Brain microvascular endothelial cell (primary cell): ENCODE measurements at regions not wholly inside any gene's neighbourhood (a gene's known extent, or its start where the extent isn't known, plus 50 kb on each side); places are given as distances from the start of the nearest gene placed in this dataset.
"Not testable (repeated sequence)": the region's sequence is repeated elsewhere in the genome, so short reads cannot be mapped to it uniquely, and the experiment has no call there.

Source experiments
- DNase-seq: peaks from one replicate; pipeline ENCODE4 v3.0.0-alpha.2; 2020
- H3K27ac ChIP-seq: fragments of 250-450 bp; sonication (Bioruptor Pico); 2 replicates; pipeline ENCODE4 v1.5.1; 2020; ENCODE audit warnings: mild to moderate bottlenecking, moderate library complexity
- H3K27me3 ChIP-seq: fragments of 250-450 bp; sonication (Bioruptor Pico); replicated peaks from 2 replicates; pipeline ENCODE4 v1.5.1; 2020; ENCODE audit warnings: mild to moderate bottlenecking
- H3K36me3 ChIP-seq: fragments of 250-450 bp; sonication (Bioruptor Pico); replicated peaks from 2 replicates; pipeline ENCODE4 v1.5.1; 2020; ENCODE audit warnings: mild to moderate bottlenecking
- H3K4me3 ChIP-seq: 2 replicates; pipeline ENCODE4 v1.5.1; 2011; ENCODE audit warnings: low read depth, mild to moderate bottlenecking, control low read depth, low read length, moderate library complexity
- in situ Hi-C: cut with HindIII; loops from 2 replicates; pipeline ENCODE4 v1.10.0; 2017; ENCODE audit warnings: low sequenced_read_pairs, low pct_ligation_motif_present
- TF ChIP-seq, protein P1 (sequence below): IDR thresholded peaks from 2 replicates; pipeline ENCODE4 v1.5.1; 2011; ENCODE audit warnings: low read depth, mild to moderate bottlenecking, moderate library complexity, low read length, control low read depth, inconsistent platforms; ENCODE audit errors: missing control alignments

DNA sequence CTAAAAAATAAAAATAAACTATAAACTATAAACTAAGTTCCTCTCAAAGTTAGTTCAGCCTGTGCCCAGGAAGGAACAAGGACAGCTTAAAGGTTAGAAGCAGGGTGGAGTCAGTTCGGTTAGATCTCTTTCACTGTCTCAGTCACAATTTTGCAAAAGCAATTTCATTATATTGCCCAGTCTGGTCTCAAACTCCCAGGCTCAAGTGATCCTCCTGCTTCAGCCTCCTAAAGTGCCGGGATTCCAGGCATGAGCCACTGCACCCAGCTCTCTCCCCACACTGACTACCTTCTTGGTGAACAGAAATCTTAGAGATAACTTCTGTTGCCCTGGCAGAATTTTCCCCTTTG, 146.3 kb upstream of the TRIM24 start:
- H3K4me3 ChIP-seq: no peak overlapping the region
- in situ Hi-C loops: no loop called here

GRCh38 chr7:138316421-138317043, 143.5 kb upstream of the TRIM24 start:
- Histone ChIP-seq H3K27me3 (no peaks in the 10 kb centered on the region), H3K27ac (peak overlapping the region; percentile 19), H3K36me3 (no peaks in the 10 kb centered on the region), H3K4me3 (no peak overlapping the region)
- in situ Hi-C loops: no loop called here
- DNase-seq: no peak
- TF ChIP-seq, protein P1, sequence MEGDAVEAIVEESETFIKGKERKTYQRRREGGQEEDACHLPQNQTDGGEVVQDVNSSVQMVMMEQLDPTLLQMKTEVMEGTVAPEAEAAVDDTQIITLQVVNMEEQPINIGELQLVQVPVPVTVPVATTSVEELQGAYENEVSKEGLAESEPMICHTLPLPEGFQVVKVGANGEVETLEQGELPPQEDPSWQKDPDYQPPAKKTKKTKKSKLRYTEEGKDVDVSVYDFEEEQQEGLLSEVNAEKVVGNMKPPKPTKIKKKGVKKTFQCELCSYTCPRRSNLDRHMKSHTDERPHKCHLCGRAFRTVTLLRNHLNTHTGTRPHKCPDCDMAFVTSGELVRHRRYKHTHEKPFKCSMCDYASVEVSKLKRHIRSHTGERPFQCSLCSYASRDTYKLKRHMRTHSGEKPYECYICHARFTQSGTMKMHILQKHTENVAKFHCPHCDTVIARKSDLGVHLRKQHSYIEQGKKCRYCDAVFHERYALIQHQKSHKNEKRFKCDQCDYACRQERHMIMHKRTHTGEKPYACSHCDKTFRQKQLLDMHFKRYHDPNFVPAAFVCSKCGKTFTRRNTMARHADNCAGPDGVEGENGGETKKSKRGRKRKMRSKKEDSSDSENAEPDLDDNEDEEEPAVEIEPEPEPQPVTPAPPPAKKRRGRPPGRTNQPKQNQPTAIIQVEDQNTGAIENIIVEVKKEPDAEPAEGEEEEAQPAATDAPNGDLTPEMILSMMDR: no peak

More for the DNA sequence above, 146.3 kb upstream of the TRIM24 start:
- H3K27ac ChIP-seq: no peak overlapping the region
- H3K27me3 ChIP-seq: no peaks in the 10 kb centered on the region
- no peak for DNase-seq
- TF ChIP-seq, protein P1: no peak
- H3K36me3 ChIP-seq: no peaks in the 10 kb centered on the region

DNA sequence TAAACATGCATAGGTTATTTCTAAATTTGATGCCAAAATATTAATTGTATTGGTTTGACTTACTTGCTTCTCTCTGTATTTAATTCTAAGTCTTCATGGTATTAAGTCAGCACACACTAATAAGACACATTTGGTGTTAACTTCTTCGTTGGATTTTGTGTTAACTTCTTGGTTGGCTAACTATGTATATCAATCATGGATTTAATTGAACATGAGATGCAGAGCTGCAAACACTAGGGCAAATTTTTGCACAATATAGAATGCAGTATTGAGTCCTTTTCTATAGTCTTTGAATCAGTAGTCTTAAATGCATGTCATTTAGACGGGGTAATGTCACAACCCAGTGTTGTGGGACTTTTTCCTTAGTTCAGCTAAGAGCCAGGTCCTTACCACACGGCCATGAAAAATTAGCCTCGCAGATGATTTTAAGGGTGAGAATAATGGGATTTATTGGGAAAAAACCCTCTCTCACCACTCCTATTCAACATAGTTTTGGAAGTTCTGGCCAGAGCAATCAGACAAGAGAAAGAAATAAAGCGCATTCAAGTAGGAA, 142.9 kb upstream of the TRIM24 start:
- H3K4me3 ChIP-seq: no peak overlapping the region
- H3K27ac ChIP-seq: no peak overlapping the region
- TF ChIP-seq, protein P1: no peak
- no peaks in the 10 kb centered on the region for H3K27me3 ChIP-seq
- H3K36me3 ChIP-seq: no peaks in the 10 kb centered on the region
- in situ Hi-C loops: no loop called here
- DNase-seq: no peak

- TF ChIP-seq, protein P1: no peak
- no peaks in the 10 kb centered on the region for H3K27me3 ChIP-seq
- in situ Hi-C loops: no loop called here
- no peak overlapping the region for H3K27ac ChIP-seq
- DNase-seq: no peak
- no peaks in the 10 kb centered on the region for H3K36me3 ChIP-seq
- no peak overlapping the region for H3K4me3 ChIP-seq
Observed at GRCh38 chr7:138324941-138325340, 135.1 kb upstream of the TRIM24 start.

- H3K27me3 ChIP-seq: no peaks in the 10 kb centered on the region
- TF ChIP-seq, protein P1: no peak
- H3K4me3 ChIP-seq: no peak overlapping the region
- H3K36me3 ChIP-seq: no peaks in the 10 kb centered on the region
- H3K27ac ChIP-seq: no peak overlapping the region
- in situ Hi-C loops: no loop called here
- DNase-seq: no peak
Observed at GRCh38 chr7:138325434-138325833, 134.6 kb upstream of the TRIM24 start.

GRCh38 chr7:138328215-138328614, 131.8 kb upstream of the TRIM24 start:
- no peaks in the 10 kb centered on the region for H3K27me3 ChIP-seq
- no peak overlapping the region for H3K27ac ChIP-seq
- H3K36me3 ChIP-seq: no peaks in the 10 kb centered on the region
- TF ChIP-seq, protein P1: no peak
- H3K4me3 ChIP-seq: no peak overlapping the region
- peak; percentile 45 for DNase-seq
- in situ Hi-C loops: no loop called here

DNA sequence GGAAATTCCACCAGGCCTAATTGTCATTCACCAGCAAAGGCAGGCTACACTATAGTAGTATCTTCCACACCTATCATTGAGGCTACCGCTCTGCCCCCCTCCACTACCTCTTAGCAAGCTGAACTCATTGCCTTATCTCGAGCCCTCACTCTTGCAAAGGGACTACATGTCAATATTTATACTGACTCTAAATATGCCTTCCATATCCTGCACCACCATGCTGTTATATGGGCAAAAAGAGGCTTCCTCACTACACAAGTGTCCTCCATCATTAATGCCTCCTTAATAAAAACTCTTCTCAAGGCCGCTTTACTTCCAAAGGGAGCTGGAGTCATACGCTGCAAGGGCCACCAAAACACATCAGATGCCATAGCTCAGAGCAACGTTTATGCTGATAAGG, 127.2 kb upstream of the TRIM24 start:
- H3K27ac ChIP-seq: not testable (repeated sequence)

More for the DNA sequence above, 127.2 kb upstream of the TRIM24 start:
- H3K36me3 ChIP-seq, in situ Hi-C loops, H3K4me3 ChIP-seq, DNase-seq, H3K27me3 ChIP-seq: not testable (repeated sequence)
